GM12878 (cell line): ENCODE measurements at regions not wholly inside any gene's neighbourhood (a gene's known extent, or its start where the extent isn't known, plus 50 kb on each side); places are given as distances from the start of the nearest gene placed in this dataset.

ENCODE experiments used
- CTCF ChIP-seq, 3 experiments: IDR thresholded peaks in 2 of 3; conservative IDR thresholded peaks in 1 of 3; 2 replicates each; pipeline ENCODE4 v1.5.1; 2011; ENCODE audit warnings: low read depth in 3 of 3, low read length in 3 of 3, mild to moderate bottlenecking in 3 of 3, control low read depth in 2 of 3, moderate library complexity in 2 of 3, inconsistent platforms in 1 of 3, mixed read lengths in 1 of 3; ENCODE audit not compliant: control insufficient read depth in 2 of 3, insufficient read depth in 1 of 3; ENCODE audit errors: extremely low read depth in 1 of 3
- FOXK2 ChIP-seq: fragments of 450-650 bp; IDR thresholded peaks from 2 replicates; pipeline ENCODE4 v1.6.1; 2017; ENCODE audit warnings: mild to moderate bottlenecking, moderate library complexity
- POLR2AphosphoS5 ChIP-seq: IDR thresholded peaks from 2 replicates; pipeline ENCODE4 v1.6.1; 2011; ENCODE audit warnings: mild to moderate bottlenecking, low read length, inconsistent platforms
- USF1 ChIP-seq: IDR thresholded peaks from 2 replicates; pipeline ENCODE4 v1.6.1; 2011; ENCODE audit warnings: borderline replicate concordance, low read depth, mild to moderate bottlenecking, moderate library complexity, mixed read lengths, low read length; ENCODE audit not compliant: insufficient read depth; ENCODE audit errors: extremely low read length

- no peak for TF ChIP-seq USF1
- TF ChIP-seq POLR2AphosphoS5: no peak
- TF ChIP-seq CTCF (IDR thresholded peaks at IDR 0.05 in 2 of 3, conservative IDR thresholded peaks at IDR 0.05 in 1 of 3; ENCODE audit: control insufficient read depth in 2 of 3, extremely low read depth in 1 of 3, insufficient read depth in 1 of 3, low read depth in 3 of 3, low read length in 3 of 3): no peak
- no peak for TF ChIP-seq FOXK2
Measured at GRCh38 chr9:101796044-101796443, 57.6 kb upstream of the GRIN3A start.
